Left colon (tissue), 2 donors: ENCODE measurements at regions not wholly inside any gene's neighbourhood (a gene's known extent, or its start where the extent isn't known, plus 50 kb on each side); places are given as distances from the start of the nearest gene placed in this dataset.

ENCODE experiments used
- ATAC-seq: fragments of 200-7000 bp; cut with Tn5 transposase; one replicate; pipeline ENCODE4 v1.9.1; 2020; ENCODE audit warnings: mild to moderate bottlenecking, moderate library complexity
- DNase-seq, 2 donors: peaks; one replicate each; pipeline ENCODE4 v3.0.0-alpha.2; 2020
- intact Hi-C, 2 donors: fragments of 100-400 bp; cut with DNase I in 1 of 2; cut with micrococcal nuclease in 1 of 2; formaldehyde crosslinking; loops; one replicate each; pipeline versions ENCODE4 v1.11.2 to v1.14.0; 2022; cut with DNase I, micrococcal nuclease
- donor health status: DM: no; HTN: no; CAD: no.
- donor health status: DM: yes; HTN: yes; CAD: no.

DNA sequence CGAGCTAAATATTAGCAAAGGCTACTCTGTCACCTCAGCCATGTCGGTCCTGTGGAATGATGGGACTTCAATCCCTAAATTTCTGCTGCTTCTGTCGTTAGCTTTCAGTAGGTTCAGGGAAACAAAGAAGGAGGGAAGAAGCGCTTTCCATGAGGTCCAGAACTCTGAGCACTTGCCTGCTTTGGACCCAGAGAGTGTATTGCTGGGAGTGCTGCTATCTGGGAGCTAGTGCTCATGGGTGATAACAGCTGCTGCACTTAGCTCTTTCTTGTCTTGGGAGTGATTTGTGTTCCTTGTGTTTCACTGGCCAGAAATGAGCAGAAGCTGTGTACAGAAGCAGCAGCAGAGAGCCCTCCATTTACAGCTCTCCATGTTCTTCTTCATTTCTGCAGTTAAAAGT is 369.8 kb downstream of the DIPK2A start:
- ATAC-seq: no peak
- DNase-seq: no peak
- intact Hi-C loops: no loop called here

DNA sequence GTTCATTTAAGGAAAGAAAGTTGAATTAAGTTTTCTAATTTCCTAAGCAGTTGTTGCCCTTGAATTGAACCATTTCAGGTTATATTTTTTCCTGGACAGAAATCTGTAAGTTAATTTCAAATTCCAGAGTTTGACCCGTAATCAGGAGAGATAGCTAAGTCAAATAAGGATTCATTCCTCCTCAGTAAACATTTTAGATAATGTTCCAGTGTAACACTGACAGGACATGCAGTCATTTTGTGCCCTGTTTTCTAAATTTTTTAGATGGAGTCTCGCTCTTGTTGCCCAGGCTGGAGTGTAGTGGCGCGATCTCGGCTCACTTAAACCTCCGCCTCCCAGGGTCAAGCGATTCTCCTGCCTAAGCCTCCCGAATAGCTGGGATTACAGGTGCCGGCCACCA is 371.7 kb downstream of the DIPK2A start:
- intact Hi-C loops: no loop called here
- DNase-seq (no peak), ATAC-seq (no peak)

DNA sequence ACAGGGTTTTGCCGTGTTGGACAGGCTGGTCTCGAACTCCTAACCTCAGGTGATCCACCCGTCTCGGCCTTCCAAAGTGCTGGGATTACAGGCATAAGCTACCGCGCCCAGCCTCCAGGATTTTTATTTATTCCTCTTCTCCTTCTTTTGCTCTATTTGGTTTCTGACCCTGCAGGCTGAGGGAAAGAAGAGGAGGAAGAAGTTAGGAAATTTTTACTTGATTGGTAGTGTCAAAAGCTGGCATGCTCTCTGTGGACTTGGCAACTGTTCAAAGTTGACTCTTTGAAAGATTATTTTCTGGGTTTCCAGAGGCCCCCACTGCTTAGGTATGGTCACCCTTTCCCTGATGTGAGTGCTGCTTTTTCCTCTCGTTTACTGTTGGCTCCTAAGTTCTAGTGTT is 372.2 kb downstream of the DIPK2A start:
- no peak for DNase-seq
- ATAC-seq: no peak
- intact Hi-C loops: no loop called here

DNA sequence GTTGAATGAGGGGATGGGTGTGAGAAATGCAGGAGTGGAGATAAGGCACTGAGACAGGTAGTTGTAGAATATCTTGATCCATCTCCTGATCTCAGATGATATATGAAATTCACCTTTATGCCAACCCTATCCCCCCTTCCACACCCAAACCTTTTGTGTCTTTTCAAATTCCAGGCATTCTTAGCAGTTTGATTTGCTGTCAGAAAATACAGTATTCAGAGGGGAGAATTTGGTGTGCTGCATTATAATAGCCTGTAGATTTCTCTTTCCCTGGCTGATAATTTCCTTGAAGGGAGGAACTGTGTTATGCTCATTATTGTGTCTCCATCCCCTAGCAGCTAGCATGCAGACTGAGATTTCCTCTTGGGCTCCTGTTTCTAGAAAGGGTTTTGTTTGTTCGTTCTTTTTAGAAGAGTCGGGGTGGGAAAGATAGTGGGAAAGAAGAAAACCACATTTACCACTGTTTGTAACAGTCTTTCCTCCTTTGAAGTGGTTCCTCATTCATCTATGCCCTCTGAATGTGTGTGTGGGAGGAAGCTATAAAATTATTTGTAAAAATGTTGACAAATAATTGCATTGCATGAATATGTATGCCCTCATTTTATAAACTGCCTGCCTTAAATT is 373.4 kb downstream of the DIPK2A start:
- ATAC-seq (no peak), DNase-seq (no peak)
- intact Hi-C loops: no loop called here

DNA sequence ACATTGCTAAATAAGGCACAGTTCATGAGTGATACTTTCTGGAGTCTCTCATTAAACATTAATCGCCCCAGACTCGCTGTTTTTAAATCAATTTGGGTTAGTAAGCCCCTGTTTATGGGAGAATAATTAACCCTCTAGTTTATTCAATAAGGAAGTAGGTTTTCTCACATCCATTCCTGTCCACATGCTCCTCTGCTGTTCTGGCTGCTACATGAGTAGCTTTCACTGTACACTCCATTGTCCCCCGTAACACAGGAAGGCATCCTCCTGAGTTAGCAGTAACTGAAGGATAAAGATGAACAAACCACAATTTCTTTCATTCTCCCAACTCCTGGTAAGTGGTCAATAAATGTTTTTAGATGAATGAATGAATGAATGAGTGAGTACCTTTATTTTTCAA is 378.5 kb downstream of the DIPK2A start:
- ATAC-seq (no peak), DNase-seq (no peak)
- intact Hi-C loops: no loop called here

DNA sequence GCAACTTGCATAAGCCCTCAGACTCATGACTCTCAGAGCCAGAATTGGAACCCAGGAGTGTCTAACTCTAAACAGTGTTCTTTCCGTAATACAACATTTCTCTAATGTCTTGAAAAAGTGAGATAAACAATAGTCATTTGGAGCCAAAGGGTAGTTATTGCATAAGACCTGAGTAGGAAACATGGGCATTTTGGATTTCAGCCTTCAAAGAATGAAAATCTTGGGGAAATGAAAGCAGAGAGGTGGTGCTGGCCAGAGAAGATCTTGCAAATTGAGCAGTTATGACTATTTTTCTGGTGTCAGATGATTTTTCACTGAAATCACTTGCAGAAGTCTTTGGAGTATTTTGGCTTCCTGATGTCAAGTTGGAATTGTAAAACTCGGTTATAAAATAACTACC is 379.4 kb downstream of the DIPK2A start:
- ATAC-seq: no peak
- intact Hi-C loops: no loop called here
- no peak for DNase-seq

DNA sequence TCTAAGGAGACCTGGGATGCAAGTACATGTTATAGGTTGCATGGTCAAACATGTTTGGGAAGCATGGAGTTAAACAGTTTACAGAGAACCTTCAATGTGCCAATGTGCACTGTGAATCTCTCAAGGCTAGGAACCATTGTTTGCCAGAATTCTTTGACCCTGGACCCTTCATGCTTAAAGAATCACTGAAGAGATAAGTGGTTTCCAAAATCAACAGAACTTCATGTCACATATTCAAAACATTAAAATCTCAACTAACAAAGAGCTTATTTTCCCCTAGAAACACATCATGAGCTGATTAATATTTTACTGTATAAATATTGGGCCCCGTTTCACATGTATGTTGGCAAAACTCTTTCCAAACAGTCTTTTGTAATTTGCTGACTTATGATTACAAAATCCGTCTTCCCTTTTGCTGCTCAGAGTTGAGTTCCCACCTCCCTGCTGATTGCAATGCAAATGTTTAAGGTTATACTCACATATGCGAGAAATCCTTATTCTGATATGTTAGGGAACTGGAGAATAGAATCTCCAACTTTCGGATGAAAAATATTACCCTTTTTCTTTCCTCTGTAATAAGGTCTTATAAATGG is 380.2 kb downstream of the DIPK2A start:
- intact Hi-C loops: no loop called here

DNA sequence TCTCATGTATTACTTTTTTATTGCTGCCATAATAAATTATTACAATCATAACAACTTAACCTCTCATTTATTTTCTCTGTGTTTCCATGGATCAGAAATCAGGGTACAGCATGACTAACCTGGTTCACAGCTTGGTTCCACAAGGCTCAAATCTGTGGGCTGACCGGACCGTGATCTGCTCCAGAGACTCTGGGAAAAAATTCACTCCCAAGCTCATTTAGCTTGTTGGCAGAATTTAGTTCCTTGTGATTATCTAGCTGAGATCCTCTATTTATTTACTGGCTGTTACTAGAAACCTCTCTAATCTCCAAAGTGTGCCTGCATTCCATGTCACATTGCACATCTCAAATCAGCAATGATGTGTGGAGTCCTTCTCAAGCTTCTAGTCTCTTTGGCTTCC is 386.6 kb downstream of the DIPK2A start:
- DNase-seq (no peak), ATAC-seq (no peak)
- intact Hi-C loops: no loop called here

More for the DNA sequence above, 380.2 kb downstream of the DIPK2A start:
- DNase-seq: no peak
- ATAC-seq: no peak

DNA sequence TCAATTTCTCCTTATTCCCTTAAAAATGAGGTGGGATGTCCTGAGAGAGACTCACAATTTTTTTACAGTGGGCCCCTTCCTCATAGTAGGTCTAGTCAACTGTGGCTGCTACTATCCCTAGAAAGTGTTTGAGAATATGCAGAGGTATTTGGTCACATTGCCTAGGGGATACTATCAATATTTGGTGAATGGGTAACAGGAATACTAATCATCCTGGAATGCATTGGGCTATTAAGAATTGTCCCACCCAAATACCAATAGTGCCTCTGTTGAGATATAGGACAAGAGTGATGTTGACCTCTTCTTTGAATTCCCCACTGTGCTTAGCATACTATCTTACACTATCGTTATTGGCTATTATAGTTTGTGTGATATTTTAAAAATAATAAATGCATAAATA is 389.4 kb downstream of the DIPK2A start:
- no peak for ATAC-seq
- DNase-seq: no peak
- intact Hi-C loops: no loop called here

DNA sequence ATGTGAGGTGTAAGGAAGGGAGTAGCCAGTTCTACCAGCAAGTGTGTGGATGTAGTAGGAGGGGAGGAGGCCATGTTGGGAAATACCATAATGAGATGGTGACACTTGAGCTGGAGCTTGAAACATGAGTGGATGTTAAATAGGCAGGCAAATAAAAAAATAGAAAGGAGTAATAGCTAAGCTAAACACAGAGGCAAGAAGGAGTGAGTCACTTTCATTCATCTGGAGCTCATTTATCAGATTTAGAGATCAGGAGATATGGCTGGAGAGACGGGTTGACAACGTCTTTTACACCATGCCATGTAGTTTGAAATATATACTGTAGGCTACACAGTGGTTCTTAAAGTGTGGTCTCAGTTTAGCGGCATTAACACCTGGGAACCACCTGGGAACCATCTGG is 390.5 kb downstream of the DIPK2A start:
- no peak for ATAC-seq
- DNase-seq: no peak
- intact Hi-C loops: no loop called here

DNA sequence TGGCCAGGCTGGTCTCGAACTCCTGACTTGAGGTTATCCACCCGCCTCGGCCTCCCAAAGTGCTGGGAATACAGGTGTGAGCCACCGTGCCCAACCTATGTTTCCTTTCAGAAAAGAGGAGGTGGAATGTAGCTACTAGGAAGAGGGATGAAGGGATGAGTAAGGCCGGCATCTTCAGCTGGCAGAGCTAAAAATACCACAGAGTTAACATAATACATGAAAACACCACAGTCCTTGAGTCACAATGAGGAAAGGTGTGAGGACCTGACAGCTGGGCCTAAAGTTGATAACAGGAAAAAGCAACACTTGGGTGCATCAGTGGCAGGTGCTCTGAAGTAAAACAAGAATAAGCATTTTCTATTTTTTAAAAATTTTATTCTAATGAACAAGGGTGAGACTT is 392.2 kb downstream of the DIPK2A start:
- intact Hi-C loops: no loop called here
- DNase-seq: no peak
- no peak for ATAC-seq

DNA sequence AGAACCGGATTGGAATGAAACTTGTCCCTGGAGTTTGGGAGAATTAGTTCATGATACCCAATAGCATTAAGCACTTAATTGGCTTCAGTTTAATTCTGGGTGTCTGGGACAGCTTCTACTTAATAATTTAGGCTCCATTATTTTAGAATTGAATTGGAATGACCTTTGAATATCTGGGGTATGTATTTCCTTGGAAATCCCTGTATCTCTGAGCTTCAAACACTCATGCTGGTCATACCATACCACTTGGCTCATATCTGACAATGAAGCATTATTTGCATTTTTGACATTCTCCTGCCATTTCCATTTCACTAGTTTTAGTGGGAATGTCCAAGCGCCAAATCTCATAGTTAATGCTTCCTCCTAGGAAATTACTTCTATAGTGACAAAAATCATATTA is 393.1 kb downstream of the DIPK2A start:
- intact Hi-C loops: no loop called here
- DNase-seq: no peak
- ATAC-seq: no peak

DNA sequence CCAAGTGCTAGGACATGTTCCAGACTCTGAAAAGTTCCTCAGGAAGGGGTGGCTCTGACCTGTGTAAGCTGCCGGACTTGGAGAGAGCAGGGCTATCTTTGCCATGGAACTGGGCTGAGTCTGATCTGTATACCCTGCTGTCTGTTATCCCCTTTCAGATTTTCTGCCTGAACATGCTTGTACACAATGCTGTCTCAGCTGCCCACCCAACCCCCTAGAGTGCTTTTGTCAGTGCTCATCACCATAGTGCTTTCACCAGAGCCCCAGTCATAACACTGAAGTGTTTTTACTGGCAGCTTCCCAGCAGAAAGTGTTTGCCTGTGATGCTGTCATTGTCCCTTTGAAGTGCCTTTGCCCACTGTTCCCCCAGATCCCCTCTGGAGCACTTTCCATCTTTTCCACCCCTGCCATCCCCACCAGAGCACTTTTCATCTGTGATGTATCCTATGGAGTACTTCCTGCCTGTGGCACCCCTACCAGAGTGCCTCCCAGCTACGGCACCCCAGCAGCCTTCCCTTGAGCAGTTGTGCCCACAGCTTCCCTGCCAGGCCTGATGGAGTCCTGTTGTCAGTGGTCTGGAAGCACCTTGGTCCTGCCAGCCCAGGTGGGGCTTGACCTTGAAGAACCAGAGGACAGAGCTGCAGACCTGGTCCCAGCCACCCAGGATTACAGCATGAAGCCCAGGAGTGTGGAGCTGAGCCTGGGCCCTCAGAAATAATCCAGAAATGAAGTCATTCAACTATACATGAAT is 397.7 kb downstream of the DIPK2A start:
- ATAC-seq (no peak), DNase-seq (no peak)
- intact Hi-C loops: no loop called here

DNA sequence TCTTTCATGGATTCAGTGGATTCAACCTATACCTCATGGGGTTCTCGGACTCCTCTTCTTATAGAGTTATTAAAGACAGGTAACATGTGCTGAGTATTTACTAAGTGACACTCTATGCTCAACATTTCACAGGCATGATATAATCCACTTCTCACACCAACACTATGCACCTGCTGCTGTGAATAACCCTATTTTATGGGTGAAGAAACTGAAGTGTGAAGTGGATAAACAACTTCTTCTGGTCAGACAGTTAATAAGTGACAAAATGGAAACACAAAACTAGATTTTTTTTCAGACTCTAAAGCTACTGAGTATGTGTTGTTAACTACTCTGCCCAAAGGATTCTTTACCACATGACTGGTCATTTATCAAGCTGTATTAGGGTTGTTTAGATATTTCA is 403.5 kb downstream of the DIPK2A start:
- ATAC-seq (no peak), DNase-seq (no peak)
- intact Hi-C loops: no loop called here

DNA sequence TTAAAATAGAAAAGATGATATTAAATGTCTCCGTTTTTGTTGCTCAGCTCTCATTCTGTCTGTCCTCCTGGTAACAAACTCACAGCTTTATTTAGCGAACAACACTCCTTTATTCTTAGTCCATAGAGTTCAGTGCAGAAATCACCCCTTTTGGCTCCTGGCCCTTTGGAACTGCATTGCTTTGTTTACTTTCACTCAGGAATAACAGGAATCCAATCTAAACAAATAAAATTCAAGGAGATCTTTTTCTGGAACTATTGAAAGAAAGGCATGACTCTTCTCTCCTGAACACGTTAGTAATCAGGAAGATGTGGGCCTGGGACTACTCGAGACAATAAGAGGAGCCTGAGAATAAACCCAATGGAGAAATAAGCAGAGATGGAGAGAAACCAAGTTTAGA is 409.2 kb downstream of the DIPK2A start:
- no peak for DNase-seq
- intact Hi-C loops: no loop called here

DNA sequence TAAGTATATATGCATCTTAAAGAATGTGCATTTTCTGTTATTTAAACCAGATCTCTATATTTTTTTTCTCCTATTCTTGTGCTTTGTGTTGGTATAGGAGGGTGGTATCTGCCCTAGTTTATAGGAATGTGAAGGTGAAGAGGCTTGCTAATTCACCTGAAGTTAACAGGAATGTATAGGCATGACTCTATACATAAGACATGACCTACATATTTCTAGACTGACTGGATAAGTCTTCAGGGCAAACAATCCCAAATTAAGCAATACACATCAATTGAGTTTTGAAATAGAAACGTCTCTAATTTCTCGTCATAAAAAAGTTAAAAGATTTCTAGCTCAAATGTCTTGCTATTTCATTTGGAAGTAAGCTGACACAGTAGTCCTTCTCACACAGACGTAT is 410.0 kb downstream of the DIPK2A start:
- ATAC-seq: no peak
- intact Hi-C loops: no loop called here
- DNase-seq: no peak

More for the DNA sequence above, 409.2 kb downstream of the DIPK2A start:
- ATAC-seq: no peak

DNA sequence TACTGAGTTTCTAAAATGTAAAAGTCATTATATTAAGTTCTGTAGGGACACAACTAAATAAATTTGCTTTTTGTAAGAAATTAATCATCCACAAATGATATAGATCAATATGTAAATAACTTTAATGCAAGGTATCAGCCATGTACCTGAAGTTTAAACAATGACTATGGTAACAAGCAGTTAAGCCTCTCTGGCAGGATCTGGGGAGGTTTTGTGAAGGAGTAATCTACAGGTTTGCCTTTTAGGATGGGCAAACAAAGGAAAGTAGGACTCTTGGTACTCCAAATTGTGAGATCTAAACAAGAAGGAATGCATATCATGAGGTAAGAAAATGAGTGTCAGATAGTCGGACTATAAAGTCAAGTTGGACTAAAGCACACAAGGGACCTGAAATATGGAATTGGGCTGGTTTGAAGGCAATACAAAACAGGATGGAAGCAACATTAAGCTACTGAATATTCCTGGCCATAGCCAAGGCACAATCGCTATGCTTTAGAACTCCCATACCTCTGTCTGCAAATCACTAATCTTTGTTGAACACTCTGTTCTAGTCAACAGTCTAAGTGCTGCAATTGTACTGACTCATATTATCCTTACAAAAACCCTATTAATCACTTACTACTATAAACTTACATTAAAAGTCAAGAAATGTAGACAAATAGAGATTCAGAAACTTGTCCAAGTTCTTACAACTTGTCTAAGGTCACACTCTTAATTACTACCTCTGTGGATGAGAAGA is 412.8 kb downstream of the DIPK2A start:
- DNase-seq: no peak
- ATAC-seq: no peak
- intact Hi-C loops: no loop called here

DNA sequence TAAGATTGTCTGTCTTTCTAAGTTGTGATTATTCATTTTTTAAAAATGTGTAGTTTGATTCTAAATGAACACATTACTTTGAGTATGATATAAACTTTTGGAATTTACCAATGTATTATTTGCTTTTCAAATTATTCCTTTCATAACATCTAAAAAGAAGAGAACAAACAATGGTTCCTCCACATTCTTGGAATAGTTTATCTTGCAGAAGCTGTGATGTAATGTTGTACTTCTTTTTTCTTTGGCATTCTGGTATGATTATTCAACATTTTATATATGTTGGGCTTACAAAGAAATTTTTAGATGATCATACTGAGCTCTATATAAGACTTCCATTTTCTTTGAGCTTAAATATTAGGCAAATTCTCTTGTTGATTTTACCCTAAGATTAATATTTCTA is 419.2 kb downstream of the DIPK2A start:
- intact Hi-C loops: no loop called here
- ATAC-seq: no peak
- DNase-seq: no peak

DNA sequence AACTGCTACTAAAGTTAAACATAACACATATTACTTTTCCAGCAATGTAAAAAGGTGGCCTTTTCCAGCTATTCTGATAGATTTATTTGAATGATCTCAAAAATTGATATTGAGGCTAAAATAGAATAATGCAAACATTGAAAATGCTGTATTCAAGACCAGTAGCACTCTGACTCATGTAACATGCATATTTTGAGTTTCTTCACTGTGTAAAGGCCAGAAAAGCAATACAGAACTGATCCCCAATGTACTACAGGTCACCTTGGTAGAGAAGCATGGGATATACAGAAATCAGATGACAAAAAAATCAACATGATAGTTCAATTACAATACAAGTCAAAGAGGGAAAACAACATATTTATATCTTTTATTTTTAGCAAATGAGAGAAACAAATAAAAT is 419.6 kb downstream of the DIPK2A start:
- intact Hi-C loops: no loop called here
- DNase-seq (no peak), ATAC-seq (no peak)

DNA sequence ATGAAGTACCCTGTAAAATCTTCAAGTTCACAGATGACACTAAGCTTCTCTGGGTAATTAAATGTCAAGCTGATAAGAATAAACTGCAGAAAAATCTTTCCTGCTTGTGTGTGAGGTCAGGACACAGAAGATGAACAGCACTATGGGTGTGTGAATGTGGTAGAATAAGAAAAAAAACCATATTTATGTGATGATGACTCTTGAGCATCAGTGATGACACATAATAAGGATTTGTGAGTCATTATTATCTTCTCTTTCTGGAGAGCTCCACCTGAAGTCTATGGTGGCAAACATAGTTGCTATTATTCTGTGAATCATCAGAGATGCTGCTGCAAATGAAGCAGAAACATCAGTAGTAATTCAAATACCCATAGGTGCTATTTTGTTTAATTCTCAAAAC is 422.4 kb downstream of the DIPK2A start:
- DNase-seq (no peak), ATAC-seq (no peak)
- intact Hi-C loops: no loop called here
